Endothelial cell of umbilical vein (primary cell): ENCODE measurements at regions not wholly inside any gene's neighbourhood (a gene's known extent, or its start where the extent isn't known, plus 50 kb on each side); places are given as distances from the start of the nearest gene placed in this dataset.

Experiments
- EZH2 ChIP-seq: IDR thresholded peaks from 2 replicates; pipeline ENCODE4 v1.6.1; 2012; ENCODE audit warnings: borderline replicate concordance, low read depth, mild to moderate bottlenecking, moderate library complexity, low read length, inconsistent platforms; ENCODE audit not compliant: severe bottlenecking
- FOS ChIP-seq: IDR thresholded peaks from 2 replicates; pipeline ENCODE4 v1.6.1; 2011; ENCODE audit warnings: mild to moderate bottlenecking, low read length, moderate library complexity, borderline replicate concordance; ENCODE audit not compliant: insufficient read depth
- GATA2 ChIP-seq: IDR thresholded peaks from 2 replicates; pipeline ENCODE4 v1.7.0; 2011; ENCODE audit warnings: low read depth, mild to moderate bottlenecking, moderate library complexity, mixed read lengths, low read length; ENCODE audit not compliant: insufficient read length, insufficient read depth
- JUN ChIP-seq: IDR thresholded peaks from 2 replicates; pipeline ENCODE4 v1.6.1; 2011; ENCODE audit warnings: borderline replicate concordance, low read depth; ENCODE audit not compliant: insufficient read length, insufficient read depth
- MYC ChIP-seq: IDR thresholded peaks from one replicate; pipeline ENCODE4 v1.6.1; 2011; ENCODE audit warnings: mild to moderate bottlenecking, low read depth, low read length
- POLR2A ChIP-seq: IDR thresholded peaks from 2 replicates; pipeline ENCODE4 v1.6.1; 2012; ENCODE audit warnings: low read depth, mild to moderate bottlenecking, control low read depth, low read length
- POLR2AphosphoS5 ChIP-seq: IDR thresholded peaks from 2 replicates; pipeline ENCODE4 v1.6.1; 2012; ENCODE audit warnings: low read depth, mild to moderate bottlenecking, control low read depth, low read length, moderate library complexity; ENCODE audit not compliant: insufficient read depth
- TF ChIP-seq, protein P1 (sequence below), 2 donors: IDR thresholded peaks; 1 replicate in 1 of 2; 2 replicates in 1 of 2; pipeline ENCODE4 v1.5.1; 2011; ENCODE audit warnings: low read length in 2 of 2, mild to moderate bottlenecking in 2 of 2, moderate library complexity in 2 of 2, control low read depth in 1 of 2, inconsistent platforms in 1 of 2, low read depth in 1 of 2; ENCODE audit not compliant: insufficient read depth in 1 of 2; ENCODE audit errors: extremely low read depth in 1 of 2
- TF ChIP-seq, protein P2 (sequence below): IDR thresholded peaks from 2 replicates; pipeline ENCODE4 v1.6.1; 2011; ENCODE audit not compliant: insufficient read depth, insufficient read length

DNA sequence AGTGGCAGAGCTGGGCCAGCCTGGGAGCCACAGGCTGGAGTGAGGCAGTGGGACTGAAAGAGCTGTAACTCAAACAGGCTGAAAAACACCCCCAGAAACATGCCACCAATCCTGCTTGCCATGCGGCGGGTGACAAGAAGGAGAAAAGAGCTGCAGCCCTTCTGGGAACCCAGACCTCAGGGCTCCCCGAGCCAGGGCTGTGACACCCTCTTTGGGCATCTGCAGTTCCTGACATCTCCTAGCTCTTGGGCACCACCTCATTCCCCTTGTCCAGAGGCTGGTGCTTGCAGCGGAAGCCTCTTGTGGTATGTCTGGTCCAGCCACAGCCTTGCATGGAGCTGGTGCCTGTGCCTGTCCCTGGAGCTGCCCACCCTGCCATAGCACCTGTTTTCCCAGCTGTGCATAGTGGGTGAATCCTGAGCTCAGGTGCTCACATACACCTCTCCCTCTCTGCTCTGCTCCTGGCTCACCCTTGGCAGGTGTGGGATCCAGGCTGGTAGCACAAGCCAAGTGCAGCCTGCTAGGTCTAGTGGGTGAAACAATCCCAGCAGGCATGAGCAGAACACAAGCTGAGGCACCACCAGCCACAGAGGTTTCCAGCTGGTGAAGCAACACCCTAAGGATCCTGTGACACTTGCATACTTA lies 149.0 kb downstream of the CXXC4 start:
- TF ChIP-seq POLR2A, result no peak
- TF ChIP-seq, protein P1, sequence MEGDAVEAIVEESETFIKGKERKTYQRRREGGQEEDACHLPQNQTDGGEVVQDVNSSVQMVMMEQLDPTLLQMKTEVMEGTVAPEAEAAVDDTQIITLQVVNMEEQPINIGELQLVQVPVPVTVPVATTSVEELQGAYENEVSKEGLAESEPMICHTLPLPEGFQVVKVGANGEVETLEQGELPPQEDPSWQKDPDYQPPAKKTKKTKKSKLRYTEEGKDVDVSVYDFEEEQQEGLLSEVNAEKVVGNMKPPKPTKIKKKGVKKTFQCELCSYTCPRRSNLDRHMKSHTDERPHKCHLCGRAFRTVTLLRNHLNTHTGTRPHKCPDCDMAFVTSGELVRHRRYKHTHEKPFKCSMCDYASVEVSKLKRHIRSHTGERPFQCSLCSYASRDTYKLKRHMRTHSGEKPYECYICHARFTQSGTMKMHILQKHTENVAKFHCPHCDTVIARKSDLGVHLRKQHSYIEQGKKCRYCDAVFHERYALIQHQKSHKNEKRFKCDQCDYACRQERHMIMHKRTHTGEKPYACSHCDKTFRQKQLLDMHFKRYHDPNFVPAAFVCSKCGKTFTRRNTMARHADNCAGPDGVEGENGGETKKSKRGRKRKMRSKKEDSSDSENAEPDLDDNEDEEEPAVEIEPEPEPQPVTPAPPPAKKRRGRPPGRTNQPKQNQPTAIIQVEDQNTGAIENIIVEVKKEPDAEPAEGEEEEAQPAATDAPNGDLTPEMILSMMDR (IDR thresholded peaks at IDR 0.05; ENCODE audit: extremely low read depth in 1 of 2, insufficient read depth in 1 of 2, low read depth in 1 of 2, low read length in 2 of 2), result no peak
- TF ChIP-seq POLR2AphosphoS5, result no peak
- no peak for TF ChIP-seq EZH2
- TF ChIP-seq, protein P2, sequence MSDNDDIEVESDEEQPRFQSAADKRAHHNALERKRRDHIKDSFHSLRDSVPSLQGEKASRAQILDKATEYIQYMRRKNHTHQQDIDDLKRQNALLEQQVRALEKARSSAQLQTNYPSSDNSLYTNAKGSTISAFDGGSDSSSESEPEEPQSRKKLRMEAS, result no peak
- TF ChIP-seq GATA2, result no peak
- no peak for TF ChIP-seq MYC
- no peak for TF ChIP-seq FOS
- no peak for TF ChIP-seq JUN
